Tibial nerve (tissue), 4 donors: ENCODE measurements at regions not wholly inside any gene's neighbourhood (a gene's known extent, or its start where the extent isn't known, plus 50 kb on each side); places are given as distances from the start of the nearest gene placed in this dataset.

Experiments used
- DNase-seq, 2 donors: peaks; one replicate each; pipeline ENCODE4 v3.0.0-alpha.2; 2019; ENCODE audit warnings: low spot score in 2 of 2
- H3K27ac ChIP-seq, 4 donors: fragments of 200-600 bp; sonication (generic) in 3 of 4; one replicate each; pipeline ENCODE4 v1.5.1; 2017 to 2019; ENCODE audit warnings: mild to moderate bottlenecking in 1 of 4
- H3K27me3 ChIP-seq, 2 donors: fragments of 200-600 bp; sonication (generic) in 1 of 2; one replicate each; pipeline versions ENCODE4 v1.5.1 to v1.6.0; 2017 to 2019
- H3K36me3 ChIP-seq, 3 donors: fragments of 200-600 bp; sonication (generic); one replicate each; pipeline ENCODE4 v1.5.1; 2018 to 2019
- H3K4me1 ChIP-seq, 4 donors: fragments of 200-600 bp; sonication (generic) in 3 of 4; one replicate each; pipeline ENCODE4 v1.5.1; 2017 to 2019
- H3K4me3 ChIP-seq, 4 donors: fragments of 200-600 bp; sonication (generic) in 3 of 4; one replicate each; pipeline ENCODE4 v1.5.1; 2017 to 2019; ENCODE audit warnings: mild to moderate bottlenecking in 1 of 4, moderate library complexity in 1 of 4
- H3K9me3 ChIP-seq, 4 donors: fragments of 200-600 bp; sonication (generic) in 3 of 4; one replicate each; pipeline ENCODE4 v1.5.1; 2017 to 2019
- CTCF ChIP-seq, 5 experiments: fragments of 200-600 bp in 3 of 5; fragments of 450-650 bp in 2 of 5; sonication (generic) in 3 of 5; IDR thresholded peaks; one replicate each; pipeline ENCODE4 v1.5.1; 2016 to 2019; ENCODE audit warnings: antibody characterized with exemption in 5 of 5, mild to moderate bottlenecking in 3 of 5, moderate library complexity in 2 of 5
- EP300 ChIP-seq, 2 donors: sonication (generic); formaldehyde crosslinking; IDR thresholded peaks; one replicate each; pipeline ENCODE4 v1.6.1; 2017; ENCODE audit warnings: antibody characterized with exemption in 2 of 2, mild to moderate bottlenecking in 1 of 2
- POLR2A ChIP-seq, 2 donors: fragments of 450-650 bp; IDR thresholded peaks; one replicate each; pipeline ENCODE4 v1.6.1; 2017; ENCODE audit warnings: antibody characterized with exemption in 2 of 2, mild to moderate bottlenecking in 2 of 2, moderate library complexity in 2 of 2
- WGBS, 2 donors: methylation state at CpG; one replicate each; pipeline ENCODE4 v1.1.5; 2018; 5-methylcytosine and 5-hydroxymethylcytosine counted together

GRCh38 chr5:99331061-99331460 is 402.3 kb upstream of the CHD1 start:
- H3K36me3 ChIP-seq, result no peaks in the 10 kb centered on the region
- DNase-seq, result no peak
- 66 to 78% methylated on average over 1 of the region's 1 CpG for WGBS, 2 donors
- no peak overlapping the region for H3K27ac ChIP-seq
- no peak overlapping the region for H3K4me3 ChIP-seq
- peaks cover 0 to 10% (median 0%) of the 10 kb centered on the region in 4 donors for H3K9me3 ChIP-seq
- no peaks in the 10 kb centered on the region for H3K4me1 ChIP-seq
- H3K27me3 ChIP-seq, result no peaks in the 10 kb centered on the region
- no peak for TF ChIP-seq CTCF (IDR thresholded peaks at IDR 0.05)
- no peak for TF ChIP-seq POLR2A (IDR thresholded peaks at IDR 0.05)
- TF ChIP-seq EP300 (IDR thresholded peaks at IDR 0.05), result no peak

GRCh38 chr5:99320436-99320835 is 391.6 kb upstream of the CHD1 start:
- no peaks in the 10 kb centered on the region for H3K9me3 ChIP-seq
- H3K4me1 ChIP-seq, result no peaks in the 10 kb centered on the region
- 44 to 51% methylated on average over 5 of the region's 5 CpGs for WGBS, 2 donors
- H3K36me3 ChIP-seq, result no peaks in the 10 kb centered on the region
- H3K4me3 ChIP-seq, result no peak overlapping the region
- TF ChIP-seq POLR2A (IDR thresholded peaks at IDR 0.05), result no peak
- no peak for TF ChIP-seq EP300 (IDR thresholded peaks at IDR 0.05)
- no peak overlapping the region for H3K27ac ChIP-seq
- H3K27me3 ChIP-seq, result no peaks in the 10 kb centered on the region
- DNase-seq, result no peak

GRCh38 chr5:99317136-99317535 is 388.3 kb upstream of the CHD1 start:
- H3K9me3 ChIP-seq, result no peaks in the 10 kb centered on the region
- H3K27ac ChIP-seq, result no peak overlapping the region
- no peak overlapping the region for H3K4me3 ChIP-seq
- TF ChIP-seq CTCF (IDR thresholded peaks at IDR 0.05), result no peak
- TF ChIP-seq EP300 (IDR thresholded peaks at IDR 0.05), result no peak
- no peak for TF ChIP-seq POLR2A (IDR thresholded peaks at IDR 0.05)
- DNase-seq, result no peak
- H3K27me3 ChIP-seq, result no peaks in the 10 kb centered on the region
- H3K36me3 ChIP-seq, result no peaks in the 10 kb centered on the region
- 23 to 24% methylated on average over 4 of the region's 4 CpGs for WGBS, 2 donors
- no peaks in the 10 kb centered on the region for H3K4me1 ChIP-seq

- Histone ChIP-seq H3K36me3 (no peaks in the 10 kb centered on the region), H3K27ac (no peak overlapping the region), H3K9me3 (no peaks in the 10 kb centered on the region), H3K27me3 (no peaks in the 10 kb centered on the region), H3K4me3 (no peak overlapping the region), H3K4me1 (no peaks in the 10 kb centered on the region)
- TF ChIP-seq EP300 (IDR thresholded peaks at IDR 0.05) (no peak), CTCF (IDR thresholded peaks at IDR 0.05) (no peak), POLR2A (IDR thresholded peaks at IDR 0.05) (no peak)
- whole genome bisulfite sequencing, 2 donors, result 31 to 55% methylated on average over 1 of the region's 1 CpG
- DNase-seq, result no peak
These were observed 387.7 kb upstream of the CHD1 start for GRCh38 chr5:99316484-99316883.

- DNase-seq, result no peak
- H3K9me3 ChIP-seq, result no peaks in the 10 kb centered on the region
- H3K27ac ChIP-seq, result no peak overlapping the region
- 21 to 31% methylated on average over 2 of the region's 2 CpGs for WGBS, 2 donors
- no peaks in the 10 kb centered on the region for H3K4me1 ChIP-seq
- H3K36me3 ChIP-seq, result no peaks in the 10 kb centered on the region
- H3K27me3 ChIP-seq, result no peaks in the 10 kb centered on the region
- H3K4me3 ChIP-seq, result no peak overlapping the region
- TF ChIP-seq EP300 (IDR thresholded peaks at IDR 0.05) (no peak), CTCF (IDR thresholded peaks at IDR 0.05) (no peak), POLR2A (IDR thresholded peaks at IDR 0.05) (no peak)
These were observed 386.8 kb upstream of the CHD1 start for GRCh38 chr5:99315413-99316183.
